Activated T-helper 2 cell treated with anti-CD3 and anti-CD28 coated beads, Interferon-gamma antibody, Interleukin-2, Interleukin-4, amounts not matched to agents 10 μg/mL and 5 μg/mL and 100 μg/mL, durations not matched to agents 14 hours and 24 hours and 36 hours (primary cell): ENCODE measurements at regions not wholly inside any gene's neighbourhood (a gene's known extent, or its start where the extent isn't known, plus 50 kb on each side); places are given as distances from the start of the nearest gene placed in this dataset.
"Not testable (repeated sequence)": the region's sequence is repeated elsewhere in the genome, so short reads cannot be mapped to it uniquely, and the experiment has no call there.

ENCODE experiments used
- DNase-seq: peaks from one replicate; pipeline ENCODE4 v3.0.0; 2021; ENCODE audit warnings: low spot score
- H3K27ac Mint-ChIP-seq: one replicate; pipeline ENCODE4 v1.8.0; 2021; ENCODE audit warnings: mixed read lengths
- H3K27me3 Mint-ChIP-seq: one replicate; pipeline ENCODE4 v1.8.0; 2021; ENCODE audit warnings: low read depth, mixed read lengths
- H3K36me3 Mint-ChIP-seq: one replicate; pipeline ENCODE4 v1.8.0; 2021; ENCODE audit warnings: low read depth, mixed read lengths
- H3K4me1 Mint-ChIP-seq: one replicate; pipeline ENCODE4 v1.8.0; 2021; ENCODE audit warnings: low read depth, mixed read lengths
- H3K4me3 Mint-ChIP-seq: one replicate; pipeline ENCODE4 v1.8.0; 2021; ENCODE audit warnings: low read depth, mild to moderate bottlenecking, moderate library complexity, mixed read lengths
- H3K9me3 Mint-ChIP-seq: one replicate; pipeline ENCODE4 v1.8.0; 2021; ENCODE audit warnings: mixed read lengths
- intact Hi-C: fragments of 100-400 bp; cut with micrococcal nuclease; formaldehyde crosslinking; loops from one replicate; pipeline ENCODE4 v1.15.1; 2023

DNA sequence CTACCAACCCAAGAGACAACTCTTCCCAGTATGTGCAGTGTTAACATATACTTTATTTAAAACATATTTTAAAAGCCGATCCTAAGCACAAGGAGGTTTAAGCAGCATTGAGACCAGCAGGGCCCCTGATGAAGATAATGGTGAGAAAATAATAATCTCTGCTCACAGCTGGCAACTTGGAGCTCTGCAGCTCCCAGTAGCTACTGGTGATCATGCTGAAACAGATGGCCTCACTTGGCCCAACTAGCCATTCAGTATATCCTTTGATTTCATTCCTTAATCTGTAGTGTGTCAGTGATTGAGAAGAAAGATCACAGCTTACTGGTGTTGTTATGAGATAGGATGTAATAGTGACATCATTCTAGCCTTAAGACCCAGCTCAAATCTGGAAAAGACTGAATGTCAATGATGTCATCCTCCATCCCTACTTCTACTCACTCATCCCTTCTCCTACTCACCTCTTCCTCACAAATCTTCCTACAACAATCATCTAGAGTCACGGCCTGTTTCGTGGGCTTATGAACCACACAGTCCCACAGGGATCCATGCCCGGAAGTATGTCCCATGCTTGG lies 817.9 kb downstream of the PLA2G4A start:
- H3K4me1 Mint-ChIP-seq = no peaks in the 10 kb centered on the region
- no peak overlapping the region for H3K27ac Mint-ChIP-seq
- H3K27me3 Mint-ChIP-seq = no peaks in the 10 kb centered on the region
- H3K4me3 Mint-ChIP-seq = no peak overlapping the region
- H3K36me3 Mint-ChIP-seq = no peaks in the 10 kb centered on the region
- H3K9me3 Mint-ChIP-seq = no peaks in the 10 kb centered on the region
- no peak for DNase-seq
- intact Hi-C loops = no loop called here

DNA sequence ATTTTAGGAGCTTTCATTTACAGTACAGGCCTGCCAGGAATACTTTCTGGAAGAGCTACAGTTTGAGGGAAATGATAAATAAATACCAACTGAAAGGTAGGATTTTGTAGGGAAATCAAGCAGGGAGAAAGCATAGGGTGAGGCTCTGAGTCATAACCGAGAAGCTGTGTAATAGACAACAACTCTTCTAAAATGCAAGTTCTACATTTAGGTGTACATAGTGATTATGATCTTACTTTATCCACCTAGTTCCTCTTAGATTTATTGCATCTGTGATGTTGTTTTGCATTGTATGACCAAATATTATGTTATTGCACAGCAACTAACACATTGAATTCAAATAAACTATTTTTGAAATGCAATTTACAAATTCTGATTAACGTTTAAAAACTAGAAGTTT lies 819.3 kb downstream of the PLA2G4A start:
- Mint-ChIP-seq H3K4me1 (no peaks in the 10 kb centered on the region), H3K9me3 (no peaks in the 10 kb centered on the region), H3K36me3 (no peaks in the 10 kb centered on the region), H3K27ac (no peak overlapping the region), H3K4me3 (no peak overlapping the region), H3K27me3 (no peaks in the 10 kb centered on the region)
- no peak for DNase-seq
- intact Hi-C loops = no loop called here

DNA sequence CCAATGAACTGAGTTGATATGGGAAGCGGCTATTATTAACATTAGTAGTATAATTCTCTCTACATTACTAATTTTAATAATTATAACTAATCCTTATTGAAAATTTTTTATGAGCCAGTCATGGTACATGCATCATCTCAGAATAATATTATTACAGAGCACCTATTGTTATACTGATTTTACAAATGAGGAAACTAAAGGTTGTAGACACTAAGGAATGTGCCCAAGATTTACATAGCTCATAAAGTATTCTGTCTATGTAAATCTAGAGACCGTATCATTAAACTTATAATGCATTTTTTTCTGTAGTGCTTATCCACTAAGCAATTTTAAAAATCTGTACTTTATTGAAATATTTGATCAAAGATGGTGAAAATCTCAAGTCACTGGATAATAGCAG lies 825.9 kb downstream of the PLA2G4A start:
- Mint-ChIP-seq H3K27me3 (no peaks in the 10 kb centered on the region), H3K9me3 (no peaks in the 10 kb centered on the region), H3K4me1 (no peaks in the 10 kb centered on the region), H3K4me3 (no peak overlapping the region), H3K36me3 (no peaks in the 10 kb centered on the region), H3K27ac (no peak overlapping the region)
- intact Hi-C loops = no loop called here
- no peak for DNase-seq

DNA sequence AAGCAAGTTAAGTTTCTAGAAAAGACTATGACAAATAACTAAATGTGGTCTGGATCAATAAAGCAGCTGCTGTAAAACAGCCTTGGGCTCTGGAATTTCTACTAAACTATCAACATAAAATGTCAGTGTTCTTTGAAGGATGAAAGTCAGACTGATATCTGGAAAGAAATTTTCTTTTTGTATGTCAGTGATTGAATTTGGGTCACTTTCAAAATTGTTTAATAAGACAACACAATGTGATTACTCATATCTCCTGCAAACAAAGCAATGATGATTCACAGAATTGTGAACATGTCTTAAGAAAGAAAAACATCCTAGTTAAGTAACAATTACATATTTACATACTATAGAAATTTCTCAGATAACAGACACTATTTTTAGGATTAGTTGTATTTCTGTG lies 826.4 kb downstream of the PLA2G4A start:
- no peak overlapping the region for H3K4me3 Mint-ChIP-seq
- peaks cover 2% of the 10 kb centered on the region for H3K9me3 Mint-ChIP-seq
- DNase-seq = no peak
- H3K27ac Mint-ChIP-seq = no peak overlapping the region
- no peaks in the 10 kb centered on the region for H3K36me3 Mint-ChIP-seq
- intact Hi-C loops = no loop called here
- no peaks in the 10 kb centered on the region for H3K27me3 Mint-ChIP-seq
- H3K4me1 Mint-ChIP-seq = no peaks in the 10 kb centered on the region

DNA sequence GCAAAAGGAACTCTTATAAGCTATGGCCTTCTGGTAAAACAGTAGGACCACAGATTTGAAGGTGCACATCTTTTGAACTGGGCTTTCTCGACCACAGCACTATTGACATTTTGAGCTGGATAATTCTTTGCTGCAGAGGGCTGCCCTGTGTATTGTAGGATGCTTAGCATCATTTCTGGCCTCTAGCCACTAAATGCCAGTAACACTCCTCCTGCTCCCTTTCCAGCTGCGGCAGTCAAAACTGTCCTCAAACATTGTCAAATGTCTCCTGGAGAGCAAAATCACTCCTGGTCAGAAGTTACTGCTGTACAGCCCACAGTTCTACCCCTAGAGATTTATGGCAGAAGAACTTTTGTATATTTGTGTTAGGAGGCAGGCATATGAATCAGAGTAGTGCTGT lies 836.7 kb downstream of the PLA2G4A start:
- no peaks in the 10 kb centered on the region for H3K27me3 Mint-ChIP-seq
- no peak for DNase-seq
- intact Hi-C loops = no loop called here
- H3K4me1 Mint-ChIP-seq = no peaks in the 10 kb centered on the region
- H3K9me3 Mint-ChIP-seq = no peaks in the 10 kb centered on the region
- H3K27ac Mint-ChIP-seq = no peak overlapping the region
- H3K4me3 Mint-ChIP-seq = no peak overlapping the region
- no peaks in the 10 kb centered on the region for H3K36me3 Mint-ChIP-seq

DNA sequence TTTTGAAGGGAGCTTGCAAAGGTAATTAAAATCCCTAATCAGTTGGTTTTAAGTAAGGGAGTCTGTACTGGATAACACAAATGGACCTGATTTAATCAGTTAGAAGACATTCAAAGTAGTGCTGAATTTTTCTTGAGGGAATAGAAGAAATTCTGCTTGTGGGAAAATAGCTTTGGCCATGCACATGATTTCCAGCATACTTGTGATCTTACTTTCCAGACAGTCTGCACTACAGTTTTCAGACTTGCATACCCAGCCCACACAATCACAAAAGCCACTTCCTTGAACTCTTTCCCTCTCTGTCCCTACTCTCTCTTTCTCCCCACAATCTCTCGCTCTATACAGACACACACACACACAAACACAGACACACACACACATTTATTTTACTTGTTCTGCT lies 852.1 kb downstream of the PLA2G4A start:
- Mint-ChIP-seq H3K4me1 (no peaks in the 10 kb centered on the region), H3K27ac (no peak overlapping the region), H3K36me3 (no peaks in the 10 kb centered on the region), H3K4me3 (no peak overlapping the region), H3K9me3 (peaks cover 5% of the 10 kb centered on the region), H3K27me3 (no peaks in the 10 kb centered on the region)
- intact Hi-C loops = no loop called here
- no peak for DNase-seq

DNA sequence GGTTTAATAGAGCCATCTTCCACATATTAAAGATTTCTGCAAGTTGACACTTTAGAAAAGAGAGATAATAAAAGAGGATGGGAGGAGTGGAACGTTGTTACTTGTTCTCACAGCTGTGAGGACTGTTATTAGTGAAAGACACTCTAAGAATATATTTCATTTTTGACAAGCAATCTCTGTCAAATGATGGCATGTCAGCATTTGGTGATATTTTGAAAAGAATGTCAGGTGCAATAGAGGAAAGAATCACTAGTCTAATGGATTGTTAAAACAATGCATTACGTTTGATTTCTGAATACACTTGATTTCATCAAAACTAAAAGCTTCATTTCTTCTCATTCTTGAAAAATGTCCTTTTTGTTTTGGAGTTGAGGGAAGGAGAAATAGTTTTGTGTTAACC lies 853.4 kb downstream of the PLA2G4A start:
- H3K27me3 Mint-ChIP-seq = no peaks in the 10 kb centered on the region
- no peak overlapping the region for H3K4me3 Mint-ChIP-seq
- no peak for DNase-seq
- intact Hi-C loops = no loop called here
- no peaks in the 10 kb centered on the region for H3K36me3 Mint-ChIP-seq
- H3K9me3 Mint-ChIP-seq = peaks cover 5% of the 10 kb centered on the region
- H3K4me1 Mint-ChIP-seq = no peaks in the 10 kb centered on the region
- no peak overlapping the region for H3K27ac Mint-ChIP-seq

DNA sequence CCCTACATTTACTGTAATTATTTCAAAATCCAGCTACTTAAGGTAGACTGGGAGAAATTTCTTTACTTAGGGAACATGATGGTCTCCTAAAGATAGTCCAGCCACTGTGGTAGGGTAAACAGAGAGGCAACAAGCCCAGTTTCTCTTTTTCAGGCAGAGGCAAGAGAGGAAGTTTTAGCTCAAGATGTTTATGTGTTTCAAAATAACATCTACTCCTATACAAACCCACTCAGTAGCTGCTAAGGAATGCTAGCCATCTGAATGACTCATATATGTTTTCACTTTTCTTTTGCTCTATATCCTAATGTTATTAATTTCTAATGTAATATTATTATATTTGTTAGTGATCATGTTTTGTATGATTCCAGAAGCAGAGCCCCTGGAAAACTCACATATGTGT lies 856.6 kb downstream of the PLA2G4A start:
- no peak overlapping the region for H3K4me3 Mint-ChIP-seq
- no peak for DNase-seq
- H3K36me3 Mint-ChIP-seq = no peaks in the 10 kb centered on the region
- H3K27ac Mint-ChIP-seq = no peak overlapping the region
- H3K9me3 Mint-ChIP-seq = peaks cover 6% of the 10 kb centered on the region
- H3K27me3 Mint-ChIP-seq = no peaks in the 10 kb centered on the region
- no peaks in the 10 kb centered on the region for H3K4me1 Mint-ChIP-seq
- intact Hi-C loops = no loop called here

DNA sequence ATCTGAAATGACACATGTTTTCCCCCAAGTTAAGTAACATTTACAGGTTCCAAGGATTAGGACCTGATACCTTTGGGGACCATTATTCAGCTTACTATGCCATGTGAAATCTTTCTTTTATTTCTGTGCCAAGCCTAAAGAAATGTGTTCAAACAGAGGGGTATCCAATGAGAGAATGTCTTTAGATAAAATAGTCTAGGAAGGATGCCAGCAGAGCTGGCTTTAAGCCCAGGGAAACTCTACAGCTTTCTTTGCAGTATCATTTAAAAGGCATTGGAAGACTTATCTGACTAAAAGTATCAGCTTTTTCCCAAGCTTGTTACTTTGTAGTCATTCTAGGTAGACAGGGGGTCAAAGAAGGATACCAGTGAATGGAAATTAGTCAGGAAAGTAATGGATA lies 860.4 kb downstream of the PLA2G4A start:
- intact Hi-C loops = no loop called here
- Mint-ChIP-seq H3K27ac (no peak overlapping the region), H3K36me3 (no peaks in the 10 kb centered on the region), H3K9me3 (peaks cover 6% of the 10 kb centered on the region), H3K4me1 (no peaks in the 10 kb centered on the region), H3K4me3 (no peak overlapping the region), H3K27me3 (no peaks in the 10 kb centered on the region)
- no peak for DNase-seq

DNA sequence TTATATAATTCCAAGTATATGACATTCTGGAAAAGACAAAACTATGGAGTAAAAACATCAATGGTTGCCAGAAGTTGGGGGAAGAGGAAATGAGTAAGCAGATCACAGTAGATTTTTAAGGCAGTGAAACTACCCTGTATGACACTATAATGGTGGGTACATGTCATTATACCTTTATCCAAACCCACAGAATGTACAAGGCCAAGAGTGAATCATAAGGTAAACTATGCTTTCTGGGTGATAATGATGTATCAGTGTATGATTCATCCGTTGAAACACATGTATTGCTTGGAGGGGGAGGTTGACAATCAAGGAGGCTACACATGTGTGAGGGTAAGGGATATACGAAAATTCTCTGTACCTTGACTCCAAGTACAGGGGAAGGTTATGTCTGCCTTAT lies 862.7 kb downstream of the PLA2G4A start:
- intact Hi-C loops = no loop called here
- Mint-ChIP-seq H3K36me3 (no peaks in the 10 kb centered on the region), H3K4me1 (no peaks in the 10 kb centered on the region), H3K27me3 (no peaks in the 10 kb centered on the region), H3K4me3 (no peak overlapping the region), H3K27ac (no peak overlapping the region), H3K9me3 (peaks cover 6% of the 10 kb centered on the region)
- DNase-seq = no peak

DNA sequence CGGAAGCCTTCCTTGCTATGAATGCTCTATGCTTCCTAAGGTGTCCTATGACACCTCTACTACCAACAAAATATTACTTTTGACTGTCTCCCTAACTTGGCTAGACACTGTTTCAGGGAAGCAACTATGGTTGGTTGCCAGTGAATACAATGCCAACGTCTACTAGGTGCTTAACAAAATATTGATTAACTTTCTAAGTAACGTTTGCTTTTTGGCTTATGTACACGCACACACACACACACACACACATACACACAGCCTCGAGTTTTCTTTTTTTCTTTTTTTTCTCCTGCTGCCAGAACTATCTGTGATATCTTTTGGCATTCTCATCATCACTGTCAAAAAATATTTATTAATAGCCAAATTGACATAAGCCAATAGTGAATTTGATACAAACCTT lies 864.0 kb downstream of the PLA2G4A start:
- Mint-ChIP-seq H3K36me3 (no peaks in the 10 kb centered on the region), H3K27ac (no peak overlapping the region), H3K4me3 (no peak overlapping the region), H3K4me1 (no peaks in the 10 kb centered on the region), H3K27me3 (no peaks in the 10 kb centered on the region), H3K9me3 (peaks cover 6% of the 10 kb centered on the region)
- intact Hi-C loops = no loop called here
- no peak for DNase-seq

DNA sequence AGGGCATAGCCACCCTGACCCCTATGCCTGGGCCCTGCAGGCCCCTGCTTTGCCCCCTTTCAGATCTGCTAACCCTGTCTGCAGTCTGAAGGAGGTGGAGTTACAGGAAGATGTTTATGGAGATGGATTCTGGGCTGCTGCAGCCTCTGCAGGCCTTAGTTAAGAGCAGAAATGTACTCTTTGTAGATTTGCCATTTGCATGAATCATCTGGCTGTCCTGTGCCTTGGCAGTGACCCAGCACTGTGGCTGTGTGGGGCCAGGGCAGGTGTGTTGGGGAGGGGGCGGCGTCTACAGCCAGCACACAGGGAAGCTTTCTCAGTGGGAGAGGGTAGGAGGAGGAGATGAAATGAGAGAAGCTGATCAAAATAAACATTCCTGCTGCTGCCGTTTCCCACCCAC lies 867.3 kb downstream of the PLA2G4A start:
- Mint-ChIP-seq H3K27me3 (no peaks in the 10 kb centered on the region), H3K27ac (no peak overlapping the region), H3K4me1 (no peaks in the 10 kb centered on the region), H3K36me3 (no peaks in the 10 kb centered on the region), H3K9me3 (no peaks in the 10 kb centered on the region), H3K4me3 (no peak overlapping the region)
- intact Hi-C loops = no loop called here
- no peak for DNase-seq

DNA sequence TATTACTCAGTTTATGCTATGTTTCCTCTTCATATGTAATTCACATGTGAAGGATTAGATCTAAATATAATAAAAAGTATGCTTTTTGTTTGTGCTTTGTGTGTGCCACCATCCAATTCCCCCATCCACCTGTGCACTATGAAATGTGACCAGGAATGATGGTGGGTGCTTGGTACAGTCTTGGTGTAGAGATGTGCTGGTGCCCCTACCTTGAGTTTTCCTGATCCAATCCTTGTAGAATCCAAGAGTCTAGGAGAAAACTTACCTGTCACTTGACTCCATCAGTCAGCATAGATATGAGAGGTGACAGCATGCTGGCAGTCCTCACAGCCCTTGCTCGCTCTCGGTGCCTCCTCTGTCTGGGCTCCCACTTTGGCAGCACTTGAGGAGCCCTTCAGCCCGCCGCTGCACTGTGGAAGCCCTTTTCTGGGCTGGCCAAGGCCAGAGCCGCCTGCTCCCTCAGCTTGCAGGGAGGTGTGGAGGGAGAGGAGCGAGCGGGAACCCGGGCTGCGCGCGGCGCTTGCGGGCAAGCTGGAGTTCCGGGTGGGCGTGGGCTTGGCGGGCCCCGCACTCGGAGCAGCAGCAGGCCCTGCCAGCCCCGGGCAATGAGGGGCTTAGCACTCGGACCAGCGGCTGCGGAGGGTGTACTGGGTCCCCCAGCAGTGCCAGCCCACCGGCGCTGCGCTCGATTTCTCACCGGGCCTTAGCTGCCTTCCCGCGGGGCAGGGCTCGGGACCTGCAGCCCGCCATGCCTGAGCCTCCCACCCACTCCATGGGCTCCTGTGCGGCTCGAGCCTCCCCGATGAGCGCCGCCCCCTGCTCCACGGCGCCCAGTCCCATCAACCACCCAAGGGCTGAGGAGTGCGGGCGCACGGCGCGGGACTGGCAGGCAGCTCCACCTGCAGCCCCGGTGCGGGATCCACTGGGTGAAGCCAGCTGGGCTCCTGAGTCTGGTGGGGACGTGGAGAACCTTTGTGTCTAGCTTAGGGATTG lies 874.7 kb downstream of the PLA2G4A start:
- H3K4me1 Mint-ChIP-seq, H3K4me3 Mint-ChIP-seq, DNase-seq, H3K27me3 Mint-ChIP-seq, intact Hi-C loops, H3K36me3 Mint-ChIP-seq, H3K27ac Mint-ChIP-seq, H3K9me3 Mint-ChIP-seq: not testable (repeated sequence)
